Natural killer cell (primary cell): ENCODE measurements at regions not wholly inside any gene's neighbourhood (a gene's known extent, or its start where the extent isn't known, plus 50 kb on each side); places are given as distances from the start of the nearest gene placed in this dataset.

ENCODE experiments used
- ATAC-seq, 3 donors: fragments of 150-1000 bp in 2 of 3; fragments of 200-7000 bp in 1 of 3; cut with Tn5 transposase; 1 replicate in 1 of 3; 2 replicates in 2 of 3; pipeline ENCODE4 v1.10.0; 2021; ENCODE audit warnings: mild to moderate bottlenecking in 2 of 3, moderate library complexity in 2 of 3
- DNase-seq, 2 donors: peaks; one replicate each; pipeline versions ENCODE4 v3.0.0 to v3.0.0-alpha.2; 2013 to 2021; ENCODE audit warnings: mixed read lengths in 1 of 2
- H3K27ac ChIP-seq: one replicate; pipeline ENCODE4 v1.5.1; 2013; ENCODE audit warnings: mild to moderate bottlenecking, low read length
- H3K27me3 ChIP-seq: one replicate; pipeline ENCODE4 v1.6.1; 2013; ENCODE audit warnings: low read length; ENCODE audit not compliant: control insufficient read depth, insufficient read depth
- H3K36me3 ChIP-seq: one replicate; pipeline ENCODE4 v1.6.1; 2013; ENCODE audit warnings: low read length; ENCODE audit not compliant: control insufficient read depth, insufficient read depth
- H3K4me1 ChIP-seq: one replicate; pipeline ENCODE4 v1.6.1; 2013; ENCODE audit warnings: low read length; ENCODE audit not compliant: control insufficient read depth, insufficient read depth
- H3K4me3 ChIP-seq: one replicate; pipeline ENCODE4 v1.5.1; 2013; ENCODE audit warnings: low read length
- H3K9me3 ChIP-seq: one replicate; pipeline ENCODE4 v1.6.1; 2013; ENCODE audit warnings: low read length; ENCODE audit not compliant: control insufficient read depth, insufficient read depth
- H3K27ac Mint-ChIP-seq, 2 donors: one replicate each; pipeline ENCODE4 v1.8.0; 2022; ENCODE audit warnings: mild to moderate bottlenecking in 2 of 2, mixed read lengths in 2 of 2, moderate library complexity in 1 of 2
- H3K27me3 Mint-ChIP-seq, 2 donors: one replicate each; pipeline ENCODE4 v1.8.0; 2022; ENCODE audit warnings: low read depth in 2 of 2, mixed read lengths in 2 of 2
- H3K36me3 Mint-ChIP-seq: one replicate; pipeline ENCODE4 v1.8.0; 2022; ENCODE audit warnings: mixed read lengths
- H3K4me1 Mint-ChIP-seq, 2 donors: one replicate each; pipeline ENCODE4 v1.8.0; 2022; ENCODE audit warnings: mixed read lengths in 2 of 2
- H3K4me3 Mint-ChIP-seq: one replicate; pipeline ENCODE4 v1.8.0; 2022; ENCODE audit warnings: mild to moderate bottlenecking, moderate library complexity, mixed read lengths
- H3K9me3 Mint-ChIP-seq, 2 donors: one replicate each; pipeline ENCODE4 v1.8.0; 2022; ENCODE audit warnings: mixed read lengths in 2 of 2
- WGBS: methylation state at CpG from one replicate; pipeline ENCODE4 v1.1.7; 2013; ENCODE audit warnings: missing lambda C conversion rate; ENCODE audit not compliant: insufficient coverage; 5-methylcytosine and 5-hydroxymethylcytosine counted together
- intact Hi-C: fragments of 100-400 bp; cut with micrococcal nuclease; formaldehyde crosslinking; loops from one replicate; pipeline ENCODE4 v1.14.2; 2022
- TF ChIP-seq, protein P1 (sequence below): fragments of 200-600 bp; IDR thresholded peaks from one replicate; pipeline ENCODE4 v1.8.0; 2022; ENCODE audit warnings: antibody characterized with exemption

DNA sequence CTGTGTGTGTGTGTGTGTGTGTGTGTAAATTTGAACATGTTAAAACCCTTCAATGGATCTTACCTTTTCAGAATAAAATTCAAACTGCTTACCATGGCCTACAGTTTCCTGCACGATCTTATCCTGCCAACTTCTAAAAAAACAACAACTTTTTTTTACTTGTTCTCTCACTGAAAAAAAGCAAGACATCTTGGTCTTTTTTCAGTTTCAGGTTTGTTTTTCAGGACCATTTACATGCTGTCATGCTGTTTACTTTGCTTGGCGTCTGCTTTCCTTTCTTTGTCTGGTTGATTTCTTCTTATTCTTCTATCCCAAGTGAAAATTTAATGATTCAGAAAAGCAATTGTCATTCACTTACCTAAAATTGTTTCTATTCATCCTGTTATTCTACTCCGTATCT is 286.3 kb upstream of the TMEFF2 start:
- H3K9me3 Mint-ChIP-seq: peaks cover 0 to 7% of the 10 kb centered on the region in 2 donors
- H3K4me3 ChIP-seq: no peak overlapping the region
- H3K27ac Mint-ChIP-seq: no peak overlapping the region
- H3K27me3 Mint-ChIP-seq: no peaks in the 10 kb centered on the region
- no peaks in the 10 kb centered on the region for H3K36me3 Mint-ChIP-seq
- H3K4me3 Mint-ChIP-seq: no peak overlapping the region
- no peaks in the 10 kb centered on the region for H3K9me3 ChIP-seq
- no peaks in the 10 kb centered on the region for H3K36me3 ChIP-seq
- H3K4me1 Mint-ChIP-seq: no peaks in the 10 kb centered on the region
- ATAC-seq: no peak
- H3K4me1 ChIP-seq: no peaks in the 10 kb centered on the region
- no peak overlapping the region for H3K27ac ChIP-seq
- no peak for DNase-seq
- TF ChIP-seq, protein P1, sequence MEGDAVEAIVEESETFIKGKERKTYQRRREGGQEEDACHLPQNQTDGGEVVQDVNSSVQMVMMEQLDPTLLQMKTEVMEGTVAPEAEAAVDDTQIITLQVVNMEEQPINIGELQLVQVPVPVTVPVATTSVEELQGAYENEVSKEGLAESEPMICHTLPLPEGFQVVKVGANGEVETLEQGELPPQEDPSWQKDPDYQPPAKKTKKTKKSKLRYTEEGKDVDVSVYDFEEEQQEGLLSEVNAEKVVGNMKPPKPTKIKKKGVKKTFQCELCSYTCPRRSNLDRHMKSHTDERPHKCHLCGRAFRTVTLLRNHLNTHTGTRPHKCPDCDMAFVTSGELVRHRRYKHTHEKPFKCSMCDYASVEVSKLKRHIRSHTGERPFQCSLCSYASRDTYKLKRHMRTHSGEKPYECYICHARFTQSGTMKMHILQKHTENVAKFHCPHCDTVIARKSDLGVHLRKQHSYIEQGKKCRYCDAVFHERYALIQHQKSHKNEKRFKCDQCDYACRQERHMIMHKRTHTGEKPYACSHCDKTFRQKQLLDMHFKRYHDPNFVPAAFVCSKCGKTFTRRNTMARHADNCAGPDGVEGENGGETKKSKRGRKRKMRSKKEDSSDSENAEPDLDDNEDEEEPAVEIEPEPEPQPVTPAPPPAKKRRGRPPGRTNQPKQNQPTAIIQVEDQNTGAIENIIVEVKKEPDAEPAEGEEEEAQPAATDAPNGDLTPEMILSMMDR: no peak
- intact Hi-C loops: no loop called here
- 74% methylated on average over 2 of the region's 3 CpGs for WGBS
- no peaks in the 10 kb centered on the region for H3K27me3 ChIP-seq

DNA sequence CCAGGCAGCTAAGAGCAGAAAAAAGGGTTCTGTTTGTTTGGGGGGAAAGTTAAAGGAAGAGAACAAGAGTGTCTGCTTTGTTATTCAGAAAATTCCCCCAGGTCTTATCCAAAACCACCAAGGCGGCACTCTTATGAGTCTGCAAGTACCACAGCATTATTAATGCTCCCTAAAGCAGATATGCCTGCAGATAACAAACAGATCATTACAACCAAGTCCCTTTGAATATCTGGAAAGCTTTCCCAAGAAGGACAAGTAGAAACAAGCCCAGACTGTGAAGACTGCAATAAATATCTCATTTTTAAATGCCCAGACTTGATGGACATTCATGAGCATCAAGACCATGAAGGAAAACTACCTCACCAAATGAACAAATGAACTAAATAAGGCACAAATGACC is 278.6 kb upstream of the TMEFF2 start:
- Histone ChIP-seq H3K4me3 (no peak overlapping the region), H3K4me1 (no peaks in the 10 kb centered on the region), H3K27ac (no peak overlapping the region), H3K36me3 (no peaks in the 10 kb centered on the region), H3K27me3 (no peaks in the 10 kb centered on the region), H3K9me3 (peaks cover 7% of the 10 kb centered on the region)
- Mint-ChIP-seq H3K4me1 (no peaks in the 10 kb centered on the region), H3K36me3 (no peaks in the 10 kb centered on the region), H3K4me3 (no peak overlapping the region), H3K27me3 (no peaks in the 10 kb centered on the region), H3K9me3 (peaks cover 9 to 23% of the 10 kb centered on the region in 2 donors), H3K27ac (no peak overlapping the region)
- no peak for DNase-seq
- 0% methylated on average over 1 of the region's 1 CpG for WGBS
- intact Hi-C loops: no loop called here
- ATAC-seq: no peak
- TF ChIP-seq, protein P1: no peak

DNA sequence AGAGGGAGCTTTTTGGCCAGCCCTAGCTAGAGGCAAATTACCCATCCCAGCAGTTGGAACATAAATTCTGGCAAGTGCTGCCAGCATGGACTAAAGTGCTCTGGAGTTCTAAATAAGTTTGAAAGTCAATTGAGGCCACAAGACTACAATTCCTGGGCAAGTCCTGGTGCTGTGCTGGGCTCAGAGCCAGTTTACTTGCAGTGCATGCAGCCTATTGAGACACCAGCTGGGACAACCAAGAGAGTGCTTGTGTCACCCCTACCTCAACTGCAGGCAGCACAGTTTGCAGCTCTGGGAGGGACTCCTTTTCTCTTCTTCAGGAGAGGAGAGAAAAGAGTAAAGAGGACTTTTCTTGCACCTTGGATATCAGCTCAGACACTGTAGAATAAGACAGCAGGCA is 277.2 kb upstream of the TMEFF2 start:
- Mint-ChIP-seq H3K4me3 (no peak overlapping the region), H3K4me1 (no peaks in the 10 kb centered on the region), H3K27ac (no peak overlapping the region), H3K9me3 (peaks cover 9 to 23% of the 10 kb centered on the region in 2 donors), H3K36me3 (no peaks in the 10 kb centered on the region), H3K27me3 (no peaks in the 10 kb centered on the region)
- Histone ChIP-seq H3K36me3 (no peaks in the 10 kb centered on the region), H3K9me3 (peaks cover 7% of the 10 kb centered on the region), H3K27ac (no peak overlapping the region), H3K27me3 (no peaks in the 10 kb centered on the region), H3K4me3 (no peak overlapping the region), H3K4me1 (no peaks in the 10 kb centered on the region)
- intact Hi-C loops: no loop called here
- TF ChIP-seq, protein P1: no peak
- ATAC-seq (no peak), DNase-seq (no peak)

DNA sequence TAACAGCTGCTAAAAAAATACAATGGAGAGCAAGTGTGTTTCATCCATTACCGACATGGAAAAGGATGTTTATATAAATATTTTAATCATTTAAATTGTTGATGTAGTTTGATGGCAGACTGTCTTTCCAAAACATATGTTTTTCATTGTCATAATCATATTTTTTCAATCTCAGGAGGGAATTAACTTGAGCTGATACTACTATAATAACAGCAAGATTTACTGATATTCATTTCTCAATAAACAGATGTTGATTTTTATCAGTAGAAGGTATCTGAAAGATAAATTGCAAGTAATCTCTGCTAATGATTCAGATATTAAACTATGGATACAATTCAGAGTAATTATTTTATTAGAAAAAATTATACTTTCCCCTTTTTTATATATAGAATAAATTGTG is 274.9 kb upstream of the TMEFF2 start:
- H3K36me3 ChIP-seq: no peaks in the 10 kb centered on the region

More for the DNA sequence above, 274.9 kb upstream of the TMEFF2 start:
- no peak for ATAC-seq
- Histone ChIP-seq H3K4me3 (no peak overlapping the region), H3K4me1 (no peaks in the 10 kb centered on the region), H3K9me3 (peaks cover 7% of the 10 kb centered on the region), H3K27me3 (no peaks in the 10 kb centered on the region), H3K27ac (no peak overlapping the region)
- no peak for DNase-seq
- intact Hi-C loops: no loop called here
- Mint-ChIP-seq H3K27ac (no peak overlapping the region), H3K4me1 (no peaks in the 10 kb centered on the region), H3K4me3 (no peak overlapping the region), H3K36me3 (no peaks in the 10 kb centered on the region), H3K27me3 (no peaks in the 10 kb centered on the region), H3K9me3 (peaks cover 7 to 23% of the 10 kb centered on the region in 2 donors)
- no CpG with 5 or more reads among the region's 1 CpG for WGBS
- TF ChIP-seq, protein P1: no peak
